ENCODE measurements at regions not wholly inside any gene's neighbourhood (a gene's known extent, or its start where the extent isn't known, plus 50 kb on each side); places are given as distances from the start of the nearest gene placed in this dataset.

DNA sequence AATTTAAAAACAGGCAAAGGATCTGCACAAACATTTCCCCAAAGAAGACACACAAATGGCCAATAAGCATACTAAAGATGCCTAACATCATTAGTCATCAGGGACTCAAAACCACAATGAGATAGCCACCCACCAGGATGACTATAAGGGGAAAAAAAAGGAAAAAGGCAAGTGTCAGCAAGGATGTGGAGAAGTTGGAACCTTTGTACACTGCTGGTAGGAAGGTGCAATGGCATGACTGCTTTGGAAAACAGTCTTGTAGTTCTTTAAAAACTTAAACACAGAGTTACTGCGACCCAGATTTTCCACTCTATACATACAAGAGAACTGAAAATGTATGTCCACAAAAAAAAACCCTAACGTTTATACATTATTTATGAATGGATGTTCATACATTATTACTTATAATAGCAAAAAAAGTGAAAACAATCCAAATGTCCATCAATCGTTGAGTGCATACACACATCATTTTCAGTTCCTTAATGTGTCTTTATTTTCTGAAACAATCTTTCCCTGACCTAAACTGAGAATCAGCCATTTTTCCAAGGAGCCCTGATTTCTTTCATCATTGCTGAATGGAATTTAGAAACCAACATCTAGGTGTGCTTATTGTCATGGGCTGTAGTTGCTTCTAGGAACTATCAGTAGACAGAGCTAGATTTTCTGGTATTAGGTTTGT, 64.7 kb upstream of the TLK1 start:
- DNase-seq: no peak

DNA sequence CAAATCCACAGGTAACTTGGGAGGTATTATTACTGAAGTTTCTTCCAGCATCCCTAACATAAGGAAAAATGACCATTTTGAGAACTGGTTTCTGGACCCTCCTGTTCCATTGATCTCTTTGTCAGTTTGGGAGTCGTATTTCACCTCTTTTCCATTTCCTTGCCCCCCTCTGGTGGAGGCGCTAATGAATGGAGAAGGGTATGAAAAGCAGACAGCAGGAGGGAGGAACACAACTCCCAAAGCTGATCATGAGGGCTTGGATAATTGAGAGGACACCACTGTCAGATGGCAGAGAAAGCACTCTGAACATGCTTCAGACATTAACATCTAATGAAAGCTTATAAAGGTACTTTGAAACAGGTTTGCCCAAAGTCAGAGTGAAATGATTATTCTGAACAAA, 56.6 kb upstream of the TLK1 start:
- DNase-seq: no peak

DNA sequence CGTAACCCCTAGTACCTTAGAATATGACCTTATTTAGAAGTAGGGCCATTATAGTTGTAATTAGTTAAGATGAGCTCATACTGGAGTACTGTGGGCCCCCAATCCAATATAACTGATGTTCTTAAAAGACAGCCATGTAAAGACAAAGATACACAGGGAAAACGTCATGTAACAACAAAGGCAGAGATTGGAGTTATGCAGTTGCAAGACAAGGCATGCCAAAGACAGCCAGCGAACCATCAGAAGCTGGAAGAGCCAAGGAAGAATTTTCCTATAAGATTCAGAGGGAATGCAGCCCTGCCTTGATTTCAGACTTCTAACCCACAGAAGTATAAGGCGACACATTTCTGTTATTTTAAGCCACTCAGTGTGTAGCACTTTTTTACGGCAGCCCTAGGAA, 55.9 kb upstream of the TLK1 start:
- DNase-seq: no peak

DNA sequence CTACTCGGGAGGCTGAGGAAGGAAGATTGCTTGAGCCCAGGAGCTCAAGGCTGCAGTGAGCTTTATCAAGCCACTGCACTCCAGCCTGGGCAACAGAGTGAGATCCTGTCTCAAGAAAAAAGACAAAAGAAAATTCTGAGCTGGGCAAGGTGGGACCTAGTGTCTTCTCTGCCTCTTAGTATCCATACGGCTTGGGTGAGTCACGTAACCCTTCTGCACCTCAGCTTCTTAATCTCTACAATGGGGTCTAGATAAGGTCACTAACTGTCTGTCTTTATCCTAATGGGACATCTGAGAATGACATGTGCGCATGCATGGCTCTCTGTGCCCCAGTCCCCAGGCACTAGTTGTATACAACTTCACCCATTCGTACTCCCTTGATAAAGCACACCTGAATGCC, 53.4 kb upstream of the TLK1 start:
- no peak for DNase-seq

DNA sequence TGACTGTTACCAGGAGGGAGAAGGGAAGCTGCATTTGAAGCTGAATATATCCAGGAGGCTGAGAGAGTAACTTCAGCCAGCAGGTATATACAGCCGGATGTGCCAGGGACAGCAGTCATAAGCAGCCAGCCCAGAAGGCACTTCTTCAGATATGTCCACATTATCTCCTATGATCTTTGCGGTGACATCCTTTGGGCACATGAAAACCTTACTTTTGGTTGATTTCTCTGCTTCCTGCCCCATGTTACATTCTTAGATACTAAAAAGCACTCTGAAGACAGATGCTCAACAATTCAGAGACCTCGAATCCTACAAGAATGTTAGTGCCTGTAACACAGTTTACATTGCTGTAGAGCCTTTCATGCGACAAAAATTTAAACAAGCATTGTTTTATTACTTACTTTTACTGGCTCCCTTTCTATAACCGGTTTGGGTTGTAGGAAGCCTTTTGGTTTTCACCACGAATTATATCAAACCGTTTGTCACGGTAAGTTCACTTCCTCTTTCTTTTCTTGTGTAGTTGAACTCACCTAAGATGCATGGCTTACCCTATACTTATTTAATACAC, 50.3 kb upstream of the TLK1 start:
- DNase-seq: peak; percentile 8

Data from stimulated activated naive CD4-positive, alpha-beta T cell treated with Interleukin-2 at 50 U/mL for 16 hours (primary cell).